ENCODE measurements at regions not wholly inside any gene's neighbourhood (a gene's known extent, or its start where the extent isn't known, plus 50 kb on each side); places are given as distances from the start of the nearest gene placed in this dataset.
A peak's percentile ranks its signal among the peaks of the same experiment; 100 is the strongest.
"Not testable (repeated sequence)": the region's sequence is repeated elsewhere in the genome, so short reads cannot be mapped to it uniquely, and the experiment has no call there.

DNA sequence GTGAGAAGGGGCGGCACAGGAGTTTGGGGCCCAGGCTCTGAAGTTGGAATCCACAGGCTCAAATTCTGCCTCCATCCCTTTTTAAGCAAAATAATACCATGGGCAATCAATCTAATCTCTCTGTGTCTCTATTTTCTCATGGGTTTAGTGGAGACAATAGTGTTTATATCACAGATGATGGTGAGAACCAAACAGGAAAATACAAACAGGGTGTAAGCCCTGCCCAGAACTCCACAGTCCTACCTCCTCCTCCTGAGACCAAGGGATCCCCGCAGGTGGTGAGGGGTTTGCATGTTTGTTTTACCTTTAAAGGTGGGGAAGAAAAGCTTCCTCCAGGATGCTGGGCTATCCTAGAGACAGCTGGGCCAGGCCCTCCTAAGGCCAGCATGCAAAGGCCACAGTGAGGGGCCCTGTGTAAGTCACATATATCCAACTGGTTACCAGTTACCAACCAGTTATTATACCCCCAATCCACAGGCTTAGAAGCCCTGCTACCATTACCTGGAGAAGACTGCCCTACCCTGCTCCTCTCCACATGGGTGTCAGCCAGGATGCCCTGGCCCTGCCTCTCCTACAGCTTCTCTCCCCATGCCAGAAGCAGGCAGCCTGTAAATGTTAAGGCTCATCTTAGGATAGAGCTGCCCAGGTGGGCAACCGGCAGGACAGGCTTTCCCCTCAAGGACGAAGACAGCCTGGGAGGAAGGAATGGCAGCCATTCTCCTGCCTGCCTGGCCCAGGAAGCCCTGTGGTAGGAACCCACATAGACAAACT, 658.4 kb downstream of the UQCRFS1 start:
- no peak overlapping the region for H3K4me3 Mint-ChIP-seq
- no peak overlapping the region for H3K27ac Mint-ChIP-seq
- H3K9me3 Mint-ChIP-seq, result peaks cover 17% of the 10 kb centered on the region
- no peaks in the 10 kb centered on the region for H3K27me3 Mint-ChIP-seq (ENCODE audit: low read depth)
- H3K4me1 Mint-ChIP-seq (ENCODE audit: low read depth), result peaks cover 19% of the 10 kb centered on the region
- peaks cover 2% of the 10 kb centered on the region for H3K36me3 Mint-ChIP-seq (ENCODE audit: low read depth)

GRCh38 chr19:28553764-28554163, 659.2 kb downstream of the UQCRFS1 start:
- Mint-ChIP-seq H3K27ac (no peak overlapping the region), H3K9me3 (peaks cover 17% of the 10 kb centered on the region), H3K4me1 (ENCODE audit: low read depth) (peaks cover 19% of the 10 kb centered on the region)

DNA sequence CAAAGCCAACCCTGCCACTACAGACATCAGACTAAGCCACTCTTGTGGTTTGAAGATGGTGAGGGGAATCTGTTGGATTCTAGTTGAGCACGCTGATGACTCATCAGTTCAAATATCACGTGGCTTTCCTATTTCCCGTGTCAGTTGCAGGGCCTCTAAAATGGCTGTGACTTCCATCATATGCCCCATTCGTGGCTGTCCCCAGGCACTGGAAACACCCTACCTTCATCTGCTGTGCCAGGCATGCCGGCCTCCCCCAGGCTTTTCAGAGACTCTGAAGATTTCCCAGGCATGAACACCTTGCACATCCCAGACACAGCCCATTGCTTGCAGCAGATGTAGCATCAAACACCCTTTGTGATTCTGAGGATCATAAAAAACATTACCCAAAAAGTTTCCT, 659.9 kb downstream of the UQCRFS1 start:
- Mint-ChIP-seq H3K27me3 (ENCODE audit: low read depth) (no peaks in the 10 kb centered on the region), H3K4me3 (no peak overlapping the region), H3K4me1 (ENCODE audit: low read depth) (peaks cover 19% of the 10 kb centered on the region), H3K36me3 (ENCODE audit: low read depth) (peaks cover 2% of the 10 kb centered on the region), H3K9me3 (peaks cover 17% of the 10 kb centered on the region), H3K27ac (peak overlapping the region; percentile 39)

More at GRCh38 chr19:28553764-28554163, 659.2 kb downstream of the UQCRFS1 start:
- Mint-ChIP-seq H3K36me3 (ENCODE audit: low read depth) (peaks cover 2% of the 10 kb centered on the region), H3K4me3 (no peak overlapping the region), H3K27me3 (ENCODE audit: low read depth) (no peaks in the 10 kb centered on the region)

- Mint-ChIP-seq H3K4me3 (no peak overlapping the region), H3K36me3 (ENCODE audit: low read depth) (peaks cover 2% of the 10 kb centered on the region), H3K4me1 (ENCODE audit: low read depth) (peaks cover 19% of the 10 kb centered on the region), H3K9me3 (peaks cover 17% of the 10 kb centered on the region), H3K27me3 (ENCODE audit: low read depth) (no peaks in the 10 kb centered on the region), H3K27ac (no peak overlapping the region)
Measured at GRCh38 chr19:28549680-28550277, 663.2 kb downstream of the UQCRFS1 start.

DNA sequence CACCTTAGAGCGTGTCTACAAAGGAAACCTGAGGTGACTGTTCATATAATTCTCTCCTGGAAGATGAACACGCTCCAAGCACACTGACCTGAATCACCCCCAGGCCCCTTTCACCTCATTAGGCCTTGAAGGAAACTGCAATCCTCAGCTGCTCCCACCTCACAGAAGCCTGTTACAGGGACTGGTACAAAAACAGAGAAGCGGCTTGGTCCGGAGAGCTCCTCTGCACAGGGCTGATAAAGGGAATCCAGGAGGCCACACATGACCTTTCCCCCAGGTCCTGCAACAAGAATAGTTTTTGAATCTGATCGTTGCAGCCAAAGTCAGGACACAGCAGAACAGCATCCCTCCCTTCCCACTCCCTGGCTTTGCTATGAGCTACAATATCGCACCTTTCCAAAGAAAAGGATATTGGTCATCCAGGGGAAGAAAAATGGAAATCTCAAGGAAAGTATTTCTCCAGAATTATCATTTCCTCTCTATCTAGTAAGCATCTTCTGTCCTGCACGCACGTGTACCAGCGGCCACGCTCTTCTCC, 666.7 kb downstream of the UQCRFS1 start:
- Mint-ChIP-seq H3K27ac (no peak overlapping the region), H3K4me1 (ENCODE audit: low read depth) (peaks cover 9% of the 10 kb centered on the region)

DNA sequence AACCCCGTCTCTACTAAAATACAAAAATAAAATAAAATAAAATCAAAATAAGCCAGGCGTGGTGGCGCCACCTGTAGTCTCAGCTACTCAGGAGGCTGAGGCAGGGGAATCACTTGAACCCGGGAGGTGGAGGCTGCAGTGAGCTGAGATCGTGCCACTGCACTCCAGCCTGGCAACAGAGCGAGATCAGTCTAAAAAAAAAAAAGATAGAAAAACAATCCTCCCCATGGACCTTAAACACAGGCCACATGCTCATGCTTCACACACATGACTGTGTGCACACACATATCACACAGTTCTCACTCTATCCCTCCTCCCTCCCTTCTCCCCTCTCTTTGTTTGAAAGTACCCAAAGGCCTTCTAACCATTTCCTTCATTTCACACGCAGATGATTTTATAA, 667.6 kb downstream of the UQCRFS1 start:
- H3K36me3 Mint-ChIP-seq (ENCODE audit: low read depth); H3K9me3 Mint-ChIP-seq; H3K27ac Mint-ChIP-seq; H3K4me3 Mint-ChIP-seq; H3K27me3 Mint-ChIP-seq (ENCODE audit: low read depth); H3K4me1 Mint-ChIP-seq (ENCODE audit: low read depth): not testable (repeated sequence)

More for the DNA sequence above, 666.7 kb downstream of the UQCRFS1 start:
- Mint-ChIP-seq H3K27me3 (ENCODE audit: low read depth) (no peaks in the 10 kb centered on the region), H3K4me3 (no peak overlapping the region), H3K36me3 (ENCODE audit: low read depth) (no peaks in the 10 kb centered on the region), H3K9me3 (no peaks in the 10 kb centered on the region)

- H3K27me3 Mint-ChIP-seq (ENCODE audit: low read depth), result no peaks in the 10 kb centered on the region
- no peaks in the 10 kb centered on the region for H3K9me3 Mint-ChIP-seq
- H3K36me3 Mint-ChIP-seq (ENCODE audit: low read depth), result no peaks in the 10 kb centered on the region
- peaks cover 2% of the 10 kb centered on the region for H3K4me1 Mint-ChIP-seq (ENCODE audit: low read depth)
- no peak overlapping the region for H3K27ac Mint-ChIP-seq
- H3K4me3 Mint-ChIP-seq, result no peak overlapping the region
Measured at GRCh38 chr19:28544451-28545261, 668.3 kb downstream of the UQCRFS1 start.

DNA sequence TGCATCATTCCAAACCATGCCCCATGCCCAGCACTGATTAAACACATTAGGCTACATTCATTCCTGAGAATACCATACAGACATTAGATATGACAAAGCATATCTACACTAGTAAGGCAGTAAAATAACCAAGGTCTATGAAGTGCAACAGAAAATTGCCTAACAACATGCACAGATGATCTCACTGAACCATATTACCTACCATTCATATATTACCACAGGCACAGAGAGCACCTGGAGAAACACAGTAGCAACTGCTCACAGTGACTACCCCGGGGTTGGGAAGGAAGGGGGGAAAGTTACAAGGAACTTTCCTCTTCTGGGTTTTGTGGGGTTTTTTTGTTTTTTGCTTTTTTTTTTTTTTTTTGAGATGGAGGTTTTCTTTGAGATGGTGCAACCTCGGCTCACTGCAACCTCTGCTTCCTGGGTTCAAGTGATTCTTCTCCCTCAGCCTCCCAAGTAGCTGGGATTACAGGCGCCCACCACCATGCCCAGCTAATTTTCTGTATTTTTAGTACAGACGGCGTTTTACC, 669.6 kb downstream of the UQCRFS1 start:
- Mint-ChIP-seq H3K27ac (no peak overlapping the region), H3K27me3 (ENCODE audit: low read depth) (no peaks in the 10 kb centered on the region)

GRCh38 chr19:28542394-28543243, 670.3 kb downstream of the UQCRFS1 start:
- no peak overlapping the region for H3K4me3 Mint-ChIP-seq
- peaks cover 7% of the 10 kb centered on the region for H3K9me3 Mint-ChIP-seq
- no peak overlapping the region for H3K27ac Mint-ChIP-seq
- H3K4me1 Mint-ChIP-seq (ENCODE audit: low read depth), result no peaks in the 10 kb centered on the region
- H3K27me3 Mint-ChIP-seq (ENCODE audit: low read depth), result no peaks in the 10 kb centered on the region
- peaks cover 2% of the 10 kb centered on the region for H3K36me3 Mint-ChIP-seq (ENCODE audit: low read depth)

More for the DNA sequence above, 669.6 kb downstream of the UQCRFS1 start:
- Mint-ChIP-seq H3K36me3 (ENCODE audit: low read depth) (no peaks in the 10 kb centered on the region), H3K9me3 (no peaks in the 10 kb centered on the region), H3K4me1 (ENCODE audit: low read depth) (no peaks in the 10 kb centered on the region), H3K4me3 (no peak overlapping the region)

DNA sequence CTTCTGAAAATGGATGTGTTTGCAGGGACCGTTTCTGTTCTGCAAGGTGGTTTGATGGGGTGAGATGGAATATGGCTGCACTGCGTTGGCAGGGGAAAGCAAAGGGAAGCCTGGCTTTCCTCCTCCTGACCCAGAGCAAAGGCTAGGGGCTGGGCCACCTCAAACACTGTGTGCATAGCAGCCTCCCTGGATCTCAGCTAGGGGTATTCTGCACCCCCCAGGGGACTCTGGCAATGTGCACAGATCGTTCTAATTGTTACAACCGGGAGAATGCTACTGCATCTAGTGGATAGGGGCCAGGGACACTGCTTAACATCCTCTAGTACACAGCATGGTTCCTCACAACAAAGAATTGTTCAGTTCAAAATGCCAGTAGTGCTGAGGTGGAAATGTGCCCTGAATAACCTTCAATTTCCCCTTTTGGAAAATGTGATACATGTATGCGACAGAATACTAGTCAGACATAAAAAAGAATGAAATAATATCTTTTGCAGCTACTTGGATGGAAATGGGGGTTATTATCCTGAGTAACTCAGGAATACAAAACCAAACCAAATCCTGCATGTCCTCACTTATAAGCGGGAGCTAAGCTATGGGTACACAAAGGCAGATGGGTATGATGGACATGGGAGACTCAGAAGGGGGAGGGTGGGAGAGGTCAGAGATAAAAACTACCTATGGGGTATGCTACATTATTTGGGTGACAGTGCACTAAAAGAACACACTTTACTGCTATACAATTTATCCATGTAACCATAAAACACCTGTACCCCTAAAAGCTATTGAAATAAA, 671.2 kb downstream of the UQCRFS1 start:
- H3K4me1 Mint-ChIP-seq (ENCODE audit: low read depth), result no peaks in the 10 kb centered on the region
- no peak overlapping the region for H3K4me3 Mint-ChIP-seq
- no peak overlapping the region for H3K27ac Mint-ChIP-seq
- peaks cover 15% of the 10 kb centered on the region for H3K9me3 Mint-ChIP-seq
- H3K36me3 Mint-ChIP-seq (ENCODE audit: low read depth), result peaks cover 2% of the 10 kb centered on the region
- H3K27me3 Mint-ChIP-seq (ENCODE audit: low read depth), result no peaks in the 10 kb centered on the region

DNA sequence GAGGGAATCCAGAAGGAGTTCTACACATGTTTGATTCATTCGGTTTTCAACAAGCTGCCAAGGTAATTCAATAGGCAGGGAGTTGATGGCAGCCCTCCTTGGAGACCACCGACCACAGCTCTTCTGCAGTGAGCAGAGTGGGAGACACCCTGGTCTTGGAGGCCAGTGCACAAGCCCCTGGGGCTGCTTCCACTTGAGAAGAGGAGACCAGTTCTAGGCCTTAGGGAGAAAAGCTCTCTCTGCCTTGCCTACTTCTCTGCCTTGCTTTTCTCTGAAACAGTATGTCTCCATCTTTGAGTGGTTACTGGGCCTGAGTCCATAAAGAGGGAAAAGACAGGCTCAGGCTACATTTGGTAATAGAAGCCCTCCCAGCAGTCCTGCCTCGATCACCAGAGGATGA, 671.9 kb downstream of the UQCRFS1 start:
- H3K36me3 Mint-ChIP-seq (ENCODE audit: low read depth), result peaks cover 2% of the 10 kb centered on the region
- H3K4me3 Mint-ChIP-seq, result no peak overlapping the region
- no peaks in the 10 kb centered on the region for H3K27me3 Mint-ChIP-seq (ENCODE audit: low read depth)
- H3K4me1 Mint-ChIP-seq (ENCODE audit: low read depth), result no peaks in the 10 kb centered on the region
- peaks cover 15% of the 10 kb centered on the region for H3K9me3 Mint-ChIP-seq
- H3K27ac Mint-ChIP-seq, result no peak overlapping the region

GRCh38 chr19:28540385-28540784, 672.6 kb downstream of the UQCRFS1 start:
- H3K9me3 Mint-ChIP-seq, result peaks cover 15% of the 10 kb centered on the region
- not testable (repeated sequence) for H3K4me3 Mint-ChIP-seq

GRCh38 chr19:28539759-28540158, 673.2 kb downstream of the UQCRFS1 start:
- Mint-ChIP-seq H3K9me3 (peaks cover 15% of the 10 kb centered on the region), H3K27ac (no peak overlapping the region), H3K36me3 (ENCODE audit: low read depth) (peaks cover 2% of the 10 kb centered on the region), H3K27me3 (ENCODE audit: low read depth) (no peaks in the 10 kb centered on the region), H3K4me1 (ENCODE audit: low read depth) (no peaks in the 10 kb centered on the region), H3K4me3 (no peak overlapping the region)

More at GRCh38 chr19:28540385-28540784, 672.6 kb downstream of the UQCRFS1 start:
- H3K27me3 Mint-ChIP-seq (ENCODE audit: low read depth); H3K4me1 Mint-ChIP-seq (ENCODE audit: low read depth); H3K36me3 Mint-ChIP-seq (ENCODE audit: low read depth); H3K27ac Mint-ChIP-seq: not testable (repeated sequence)
